ENCODE measurements at regions not wholly inside any gene's neighbourhood (a gene's known extent, or its start where the extent isn't known, plus 50 kb on each side); places are given as distances from the start of the nearest gene placed in this dataset.

DNA sequence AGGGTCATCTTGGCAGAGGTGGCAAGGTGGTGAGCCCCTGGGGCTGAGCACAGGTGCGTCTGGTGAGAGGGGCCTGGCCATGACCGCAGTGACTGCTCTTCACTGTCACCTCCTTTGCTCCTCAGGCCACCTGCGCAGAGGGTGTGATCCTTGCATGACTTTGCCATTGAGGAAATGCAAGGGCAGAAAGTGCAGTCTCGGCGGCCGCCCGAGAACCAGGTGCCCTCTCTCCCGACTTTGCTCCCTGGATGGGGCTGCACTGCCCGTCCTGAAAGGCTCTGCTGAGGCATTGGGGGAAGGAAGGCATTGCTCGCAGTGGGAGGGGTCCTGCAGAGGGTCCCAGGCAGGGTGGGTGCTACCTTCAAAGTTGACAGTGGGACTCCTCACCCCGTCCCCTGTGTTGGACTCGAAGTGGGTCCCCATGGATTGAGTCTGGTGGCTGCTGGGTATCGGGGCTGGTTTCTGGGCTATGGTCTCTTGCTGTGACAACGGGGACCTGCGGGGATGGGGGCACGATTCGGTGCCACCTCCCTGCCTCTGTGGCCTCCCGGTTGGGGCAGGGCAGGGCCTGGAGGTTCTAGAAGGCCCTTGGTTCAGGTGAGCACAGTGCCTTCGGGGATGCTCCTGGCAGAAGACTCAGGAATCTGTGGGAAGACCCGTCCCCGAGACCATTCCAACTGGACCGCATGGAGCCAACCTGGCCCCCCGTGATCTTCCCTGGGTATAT, 1239.4 kb downstream of the BRD1 start:
- TF ChIP-seq GATA2 (IDR thresholded peaks at IDR 0.05; ENCODE audit: low read depth, low read length) = no peak
- no peak for TF ChIP-seq GATA3 (IDR thresholded peaks at IDR 0.05; ENCODE audit: low read depth, low read length)
